ENCODE measurements at regions not wholly inside any gene's neighbourhood (a gene's known extent, or its start where the extent isn't known, plus 50 kb on each side); places are given as distances from the start of the nearest gene placed in this dataset.

GRCh38 chr5:105922574-105922973 is 1748.2 kb downstream of the EFNA5 start:
- H3K36me3 ChIP-seq (ENCODE audit: control insufficient read depth in 4 of 4, insufficient read depth in 4 of 4, low read length in 4 of 4), result no peaks in the 10 kb centered on the region
- H3K4me1 ChIP-seq (ENCODE audit: control insufficient read depth in 5 of 5, insufficient read depth in 5 of 5, low read length in 5 of 5), result peaks cover 0 to 3% (median 0%) of the 10 kb centered on the region in 5 donors
- no peaks in the 10 kb centered on the region for H3K9me3 ChIP-seq (ENCODE audit: control insufficient read depth in 4 of 4, insufficient read depth in 3 of 4, low read length in 3 of 4)
- H3K4me3 ChIP-seq, result no peak overlapping the region
- H3K27ac ChIP-seq (ENCODE audit: low read depth in 1 of 2, low read length in 1 of 2), result no peak overlapping the region
- 81 to 82% methylated on average over 1 of the region's 1 CpG for WGBS, 2 donors
- TF ChIP-seq CTCF (IDR thresholded peaks at IDR 0.05; ENCODE audit: control extremely low read depth, extremely low read depth), result no peak
- DNase-seq (no peak), ATAC-seq (ENCODE audit: insufficient read depth, low FRiP score) (no peak)
- H3K27me3 ChIP-seq (ENCODE audit: control insufficient read depth in 3 of 3, insufficient read depth in 3 of 3, low read length in 2 of 3), result no peaks in the 10 kb centered on the region
- no peak overlapping the region for H3K9ac ChIP-seq (ENCODE audit: insufficient read depth in 1 of 2, low read length in 2 of 2)

- no peaks in the 10 kb centered on the region for H3K27me3 ChIP-seq (ENCODE audit: control insufficient read depth in 3 of 3, insufficient read depth in 3 of 3, low read length in 2 of 3)
- no peak for ATAC-seq (ENCODE audit: insufficient read depth, low FRiP score)
- TF ChIP-seq CTCF (IDR thresholded peaks at IDR 0.05; ENCODE audit: control extremely low read depth, extremely low read depth), result no peak
These were observed 1748.7 kb downstream of the EFNA5 start for GRCh38 chr5:105922080-105922479.

GRCh38 chr5:105917189-105917588 is 1753.5 kb downstream of the EFNA5 start:
- Histone ChIP-seq H3K36me3 (ENCODE audit: control insufficient read depth in 4 of 4, insufficient read depth in 4 of 4, low read length in 4 of 4) (no peaks in the 10 kb centered on the region), H3K27ac (ENCODE audit: low read depth in 1 of 2, low read length in 1 of 2) (no peak overlapping the region), H3K4me3 (no peak overlapping the region), H3K9ac (ENCODE audit: insufficient read depth in 1 of 2, low read length in 2 of 2) (no peak overlapping the region), H3K4me1 (ENCODE audit: control insufficient read depth in 5 of 5, insufficient read depth in 5 of 5, low read length in 5 of 5) (peaks cover 0 to 3% (median 0%) of the 10 kb centered on the region in 5 donors), H3K27me3 (ENCODE audit: control insufficient read depth in 3 of 3, insufficient read depth in 3 of 3, low read length in 2 of 3) (no peaks in the 10 kb centered on the region), H3K9me3 (ENCODE audit: control insufficient read depth in 4 of 4, insufficient read depth in 3 of 4, low read length in 3 of 4) (no peaks in the 10 kb centered on the region)
- TF ChIP-seq CTCF (IDR thresholded peaks at IDR 0.05; ENCODE audit: control extremely low read depth, extremely low read depth), result no peak
- no peak for ATAC-seq (ENCODE audit: insufficient read depth, low FRiP score)
- no peak for DNase-seq
- 22 to 58% methylated on average over 1 of the region's 1 CpG for WGBS, 2 donors

More at GRCh38 chr5:105922080-105922479, 1748.7 kb downstream of the EFNA5 start:
- no peak overlapping the region for H3K27ac ChIP-seq (ENCODE audit: low read depth in 1 of 2, low read length in 1 of 2)
- no peaks in the 10 kb centered on the region for H3K36me3 ChIP-seq (ENCODE audit: control insufficient read depth in 4 of 4, insufficient read depth in 4 of 4, low read length in 4 of 4)
- H3K9me3 ChIP-seq (ENCODE audit: control insufficient read depth in 4 of 4, insufficient read depth in 3 of 4, low read length in 3 of 4), result no peaks in the 10 kb centered on the region
- peaks cover 0 to 3% (median 0%) of the 10 kb centered on the region in 5 donors for H3K4me1 ChIP-seq (ENCODE audit: control insufficient read depth in 5 of 5, insufficient read depth in 5 of 5, low read length in 5 of 5)
- H3K9ac ChIP-seq (ENCODE audit: insufficient read depth in 1 of 2, low read length in 2 of 2), result no peak overlapping the region
- no peak overlapping the region for H3K4me3 ChIP-seq
- DNase-seq, result no peak

GRCh38 chr5:105907016-105907415 is 1763.7 kb downstream of the EFNA5 start:
- H3K9me3 ChIP-seq (ENCODE audit: control insufficient read depth in 4 of 4, insufficient read depth in 3 of 4, low read length in 3 of 4), result no peaks in the 10 kb centered on the region
- peaks cover 0 to 4% (median 0%) of the 10 kb centered on the region in 5 donors for H3K4me1 ChIP-seq (ENCODE audit: control insufficient read depth in 5 of 5, insufficient read depth in 5 of 5, low read length in 5 of 5)
- H3K4me3 ChIP-seq, result no peak overlapping the region
- H3K27ac ChIP-seq (ENCODE audit: low read depth in 1 of 2, low read length in 1 of 2), result no peak overlapping the region
- no peaks in the 10 kb centered on the region for H3K27me3 ChIP-seq (ENCODE audit: control insufficient read depth in 3 of 3, insufficient read depth in 3 of 3, low read length in 2 of 3)
- no peak overlapping the region for H3K9ac ChIP-seq (ENCODE audit: insufficient read depth in 1 of 2, low read length in 2 of 2)
- TF ChIP-seq CTCF (IDR thresholded peaks at IDR 0.05; ENCODE audit: control extremely low read depth, extremely low read depth), result no peak
- DNase-seq, result no peak
- 63 to 77% methylated on average over 2 of the region's 2 CpGs for WGBS, 2 donors
- ATAC-seq (ENCODE audit: insufficient read depth, low FRiP score), result no peak
- H3K36me3 ChIP-seq (ENCODE audit: control insufficient read depth in 4 of 4, insufficient read depth in 4 of 4, low read length in 4 of 4), result no peaks in the 10 kb centered on the region
